Spleen (tissue), 11 donors: ENCODE measurements at regions not wholly inside any gene's neighbourhood (a gene's known extent, or its start where the extent isn't known, plus 50 kb on each side); places are given as distances from the start of the nearest gene placed in this dataset.

Source experiments
- DNase-seq: peaks from one replicate; pipeline ENCODE4 v3.0.0-alpha.2; 2020
- H3K27ac ChIP-seq, 8 donors: fragments of 200-600 bp; sonication (generic) in 7 of 8; 1 replicate in 4 of 8; 2 replicates in 4 of 8; pipeline versions ENCODE4 v1.5.0 to v1.8.0; 2016 to 2021; ENCODE audit warnings: inconsistent platforms in 4 of 8, mild to moderate bottlenecking in 4 of 8, moderate library complexity in 1 of 8
- H3K27me3 ChIP-seq, 7 donors: fragments of 200-600 bp; sonication (generic) in 6 of 7; replicated peaks in 1 of 7; 1 replicate in 4 of 7; 2 replicates in 3 of 7; pipeline versions ENCODE4 v1.5.0 to v1.8.0; 2016 to 2021; ENCODE audit warnings: inconsistent platforms in 3 of 7, mild to moderate bottlenecking in 1 of 7
- H3K36me3 ChIP-seq, 6 donors: fragments of 200-600 bp; sonication (generic) in 5 of 6; 1 replicate in 4 of 6; 2 replicates in 2 of 6; pipeline versions ENCODE4 v1.5.0 to v1.8.0; 2016 to 2021; ENCODE audit warnings: inconsistent platforms in 2 of 6
- H3K4me1 ChIP-seq, 6 donors: fragments of 200-600 bp; sonication (generic) in 5 of 6; 1 replicate in 3 of 6; 2 replicates in 3 of 6; pipeline versions ENCODE4 v1.5.0 to v1.8.0; 2016 to 2021; ENCODE audit warnings: inconsistent platforms in 3 of 6
- H3K4me3 ChIP-seq, 8 donors: fragments of 200-600 bp; sonication (generic) in 7 of 8; 1 replicate in 4 of 8; 2 replicates in 4 of 8; pipeline versions ENCODE4 v1.5.0 to v1.8.0; 2016 to 2021; ENCODE audit warnings: inconsistent platforms in 4 of 8, mild to moderate bottlenecking in 4 of 8, moderate library complexity in 2 of 8
- H3K9me3 ChIP-seq, 8 donors: fragments of 200-600 bp; sonication (generic) in 7 of 8; 1 replicate in 4 of 8; 2 replicates in 4 of 8; pipeline versions ENCODE4 v1.5.0 to v1.8.0; 2016 to 2021; ENCODE audit warnings: inconsistent platforms in 4 of 8
- POLR2A ChIP-seq, 3 donors: fragments of 450-650 bp; IDR thresholded peaks; one replicate each; pipeline ENCODE4 v1.5.1; 2017; ENCODE audit warnings: antibody characterized with exemption in 3 of 3, mild to moderate bottlenecking in 1 of 3
- POLR2AphosphoS5 ChIP-seq, 3 donors: sonication (generic); formaldehyde crosslinking; IDR thresholded peaks; one replicate each; pipeline ENCODE4 v1.5.1; 2017; ENCODE audit warnings: antibody characterized with exemption in 3 of 3
- WGBS, 5 donors: extraction: QIAGEN DNeasy Blood & Tissue Kit in 3 of 5; methylation state at CpG; one replicate each; pipeline versions ENCODE4 v1.1.5 to v1.1.7; 2013 to 2018; 5-methylcytosine and 5-hydroxymethylcytosine counted together
- intact Hi-C: fragments of 100-400 bp; cut with DNase I; formaldehyde crosslinking; loops from one replicate; pipeline ENCODE4 v1.15.0; 2023; ENCODE audit warnings: low total_unique reads
- TF ChIP-seq, protein P1 (sequence below), 11 experiments: fragments of 200-600 bp in 7 of 11; fragments of 450-650 bp in 4 of 11; sonication (generic) in 4 of 11; IDR thresholded peaks in 8 of 11; conservative IDR thresholded peaks in 3 of 11; 1 replicate in 7 of 11; 2 replicates in 4 of 11; pipeline versions ENCODE4 v1.4.0 to v1.8.0; 2016 to 2021; ENCODE audit warnings: antibody characterized with exemption in 11 of 11, inconsistent platforms in 4 of 11, mild to moderate bottlenecking in 1 of 11
- donor health status: healthy with polysubstance abuse.
- donor health status: DM: no; HTN: no; CAD: no; lungs with moderate emphysema.
- donor health status: DM: no; HTN: no; CAD: no.
- donor health status: Bipolar disorder and iron deficiency.
- donor health status: healthy.
- donor health status: DM: no; HTN: no; CAD: no.
- donor health status: DM: yes; HTN: yes; CAD: no.

- intact Hi-C loops = no loop called here
- TF ChIP-seq POLR2AphosphoS5 (IDR thresholded peaks at IDR 0.05) (no peak), POLR2A (IDR thresholded peaks at IDR 0.05) (no peak)
- TF ChIP-seq, protein P1, sequence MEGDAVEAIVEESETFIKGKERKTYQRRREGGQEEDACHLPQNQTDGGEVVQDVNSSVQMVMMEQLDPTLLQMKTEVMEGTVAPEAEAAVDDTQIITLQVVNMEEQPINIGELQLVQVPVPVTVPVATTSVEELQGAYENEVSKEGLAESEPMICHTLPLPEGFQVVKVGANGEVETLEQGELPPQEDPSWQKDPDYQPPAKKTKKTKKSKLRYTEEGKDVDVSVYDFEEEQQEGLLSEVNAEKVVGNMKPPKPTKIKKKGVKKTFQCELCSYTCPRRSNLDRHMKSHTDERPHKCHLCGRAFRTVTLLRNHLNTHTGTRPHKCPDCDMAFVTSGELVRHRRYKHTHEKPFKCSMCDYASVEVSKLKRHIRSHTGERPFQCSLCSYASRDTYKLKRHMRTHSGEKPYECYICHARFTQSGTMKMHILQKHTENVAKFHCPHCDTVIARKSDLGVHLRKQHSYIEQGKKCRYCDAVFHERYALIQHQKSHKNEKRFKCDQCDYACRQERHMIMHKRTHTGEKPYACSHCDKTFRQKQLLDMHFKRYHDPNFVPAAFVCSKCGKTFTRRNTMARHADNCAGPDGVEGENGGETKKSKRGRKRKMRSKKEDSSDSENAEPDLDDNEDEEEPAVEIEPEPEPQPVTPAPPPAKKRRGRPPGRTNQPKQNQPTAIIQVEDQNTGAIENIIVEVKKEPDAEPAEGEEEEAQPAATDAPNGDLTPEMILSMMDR (IDR thresholded peaks at IDR 0.05 in 8 of 11, conservative IDR thresholded peaks at IDR 0.05 in 3 of 11) = no peak
- no peak for DNase-seq
- H3K9me3 ChIP-seq = no peaks in the 10 kb centered on the region
- no peaks in the 10 kb centered on the region for H3K27me3 ChIP-seq
- no peaks in the 10 kb centered on the region for H3K4me1 ChIP-seq
- H3K27ac ChIP-seq = no peak overlapping the region
- no peak overlapping the region for H3K4me3 ChIP-seq
- no peaks in the 10 kb centered on the region for H3K36me3 ChIP-seq
- 70 to 94% (median 81%) methylated on average over 1 of the region's 1 CpG for WGBS, 5 donors
Measured at GRCh38 chr10:9443758-9444157, 1389.3 kb downstream of the GATA3 start.

GRCh38 chr10:9449530-9449929 lies 1395.0 kb downstream of the GATA3 start:
- TF ChIP-seq, protein P1 (IDR thresholded peaks at IDR 0.05 in 8 of 11, conservative IDR thresholded peaks at IDR 0.05 in 3 of 11) = no peak
- TF ChIP-seq POLR2A (IDR thresholded peaks at IDR 0.05) (no peak), POLR2AphosphoS5 (IDR thresholded peaks at IDR 0.05) (no peak)
- Histone ChIP-seq H3K27ac (no peak overlapping the region), H3K36me3 (no peaks in the 10 kb centered on the region), H3K4me1 (no peaks in the 10 kb centered on the region), H3K9me3 (peaks cover 0 to 21% (median 17%) of the 10 kb centered on the region in 8 donors), H3K4me3 (no peak overlapping the region), H3K27me3 (no peaks in the 10 kb centered on the region)
- DNase-seq = no peak
- intact Hi-C loops = no loop called here
- 69 to 80% (median 74%) methylated on average over 2 of the region's 2 CpGs for WGBS, 5 donors

DNA sequence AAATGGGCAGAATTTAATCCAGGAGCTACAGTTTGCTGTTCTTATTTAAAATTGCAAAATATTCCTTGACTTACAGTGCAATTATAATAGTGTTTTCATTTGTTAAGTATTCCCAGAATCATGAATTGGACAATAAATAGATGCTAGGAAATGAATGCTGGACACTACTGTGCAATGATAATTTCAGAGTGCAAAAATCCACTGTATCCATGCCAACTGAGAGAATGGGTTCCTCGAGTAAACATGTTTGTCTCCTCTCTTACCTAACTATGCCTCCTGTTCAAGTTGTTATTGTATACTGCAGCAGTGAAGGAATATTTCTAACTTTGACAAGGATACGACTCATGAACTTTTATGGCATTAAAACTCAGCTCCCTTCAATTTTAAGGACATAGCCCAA lies 1396.3 kb downstream of the GATA3 start:
- WGBS, 5 donors = 63 to 85% (median 82%) methylated on average over 2 of the region's 2 CpGs
- DNase-seq = no peak
- TF ChIP-seq, protein P1 (IDR thresholded peaks at IDR 0.05 in 8 of 11, conservative IDR thresholded peaks at IDR 0.05 in 3 of 11) = no peak
- TF ChIP-seq POLR2A (IDR thresholded peaks at IDR 0.05) (no peak), POLR2AphosphoS5 (IDR thresholded peaks at IDR 0.05) (no peak)
- Histone ChIP-seq H3K27me3 (no peaks in the 10 kb centered on the region), H3K4me1 (no peaks in the 10 kb centered on the region), H3K4me3 (no peak overlapping the region), H3K9me3 (peaks cover 0 to 28% (median 22%) of the 10 kb centered on the region in 8 donors), H3K36me3 (no peaks in the 10 kb centered on the region), H3K27ac (no peak overlapping the region)
- intact Hi-C loops = no loop called here

- intact Hi-C loops = no loop called here
- peaks cover 0 to 28% (median 22%) of the 10 kb centered on the region in 8 donors for H3K9me3 ChIP-seq
- DNase-seq = no peak
- H3K4me1 ChIP-seq = no peaks in the 10 kb centered on the region
- TF ChIP-seq, protein P1 (IDR thresholded peaks at IDR 0.05 in 8 of 11, conservative IDR thresholded peaks at IDR 0.05 in 3 of 11) = no peak
- TF ChIP-seq POLR2AphosphoS5 (IDR thresholded peaks at IDR 0.05) (no peak), POLR2A (IDR thresholded peaks at IDR 0.05) (no peak)
- H3K4me3 ChIP-seq = no peak overlapping the region
- no peak overlapping the region for H3K27ac ChIP-seq
- 82 to 100% (median 89%) methylated on average over 2 of the region's 2 CpGs for WGBS, 5 donors
- H3K36me3 ChIP-seq = no peaks in the 10 kb centered on the region
- H3K27me3 ChIP-seq = no peaks in the 10 kb centered on the region
Measured at GRCh38 chr10:9451211-9451773, 1396.8 kb downstream of the GATA3 start.
